Naive B cell (primary cell): ENCODE measurements at regions not wholly inside any gene's neighbourhood (a gene's known extent, or its start where the extent isn't known, plus 50 kb on each side); places are given as distances from the start of the nearest gene placed in this dataset.
A peak's percentile ranks its signal among the peaks of the same experiment; 100 is the strongest.

ENCODE experiments used
- ATAC-seq, 2 donors: fragments of 150-1000 bp; cut with Tn5 transposase; 2 replicates each; pipeline ENCODE4 v1.10.0; 2021; ENCODE audit warnings: low read depth in 2 of 2, mild to moderate bottlenecking in 2 of 2, moderate library complexity in 2 of 2
- DNase-seq: peaks from one replicate; pipeline ENCODE4 v3.0.0; 2022
- H3K27ac Mint-ChIP-seq, 6 donors: one replicate each; pipeline ENCODE4 v1.8.0; 2020 to 2022; ENCODE audit warnings: mild to moderate bottlenecking in 6 of 6, mixed read lengths in 6 of 6, moderate library complexity in 5 of 6, inconsistent platforms in 2 of 6
- H3K27me3 Mint-ChIP-seq, 3 donors: one replicate each; pipeline ENCODE4 v1.8.0; 2021 to 2022; ENCODE audit warnings: mixed read lengths in 3 of 3, mild to moderate bottlenecking in 1 of 3
- H3K36me3 Mint-ChIP-seq, 2 donors: one replicate each; pipeline ENCODE4 v1.8.0; 2020 to 2022; ENCODE audit warnings: mixed read lengths in 2 of 2, inconsistent platforms in 1 of 2, mild to moderate bottlenecking in 1 of 2
- H3K4me1 Mint-ChIP-seq, 3 donors: one replicate each; pipeline ENCODE4 v1.8.0; 2020 to 2022; ENCODE audit warnings: mixed read lengths in 3 of 3, inconsistent platforms in 1 of 3, mild to moderate bottlenecking in 1 of 3, moderate library complexity in 1 of 3
- H3K4me3 Mint-ChIP-seq, 8 donors: one replicate each; pipeline ENCODE4 v1.8.0; 2020 to 2022; ENCODE audit warnings: mild to moderate bottlenecking in 8 of 8, mixed read lengths in 8 of 8, moderate library complexity in 8 of 8, inconsistent platforms in 2 of 8
- H3K9me3 Mint-ChIP-seq, 7 donors: one replicate each; pipeline ENCODE4 v1.8.0; 2020 to 2022; ENCODE audit warnings: mixed read lengths in 7 of 7, mild to moderate bottlenecking in 5 of 7, inconsistent platforms in 2 of 7, moderate library complexity in 1 of 7

- H3K36me3 Mint-ChIP-seq: no peaks in the 10 kb centered on the region
- no peak overlapping the region for H3K4me3 Mint-ChIP-seq
- H3K27ac Mint-ChIP-seq: no peak overlapping the region
- ATAC-seq: no peak
- peaks cover 0 to 6% (median 0%) of the 10 kb centered on the region in 3 donors for H3K27me3 Mint-ChIP-seq
- no peak for DNase-seq
- no peaks in the 10 kb centered on the region for H3K4me1 Mint-ChIP-seq
- peaks cover 0 to 4% (median 0%) of the 10 kb centered on the region in 7 donors for H3K9me3 Mint-ChIP-seq
Measured at GRCh38 chr6:98579941-98580340, 254.4 kb upstream of the POU3F2 start.

DNA sequence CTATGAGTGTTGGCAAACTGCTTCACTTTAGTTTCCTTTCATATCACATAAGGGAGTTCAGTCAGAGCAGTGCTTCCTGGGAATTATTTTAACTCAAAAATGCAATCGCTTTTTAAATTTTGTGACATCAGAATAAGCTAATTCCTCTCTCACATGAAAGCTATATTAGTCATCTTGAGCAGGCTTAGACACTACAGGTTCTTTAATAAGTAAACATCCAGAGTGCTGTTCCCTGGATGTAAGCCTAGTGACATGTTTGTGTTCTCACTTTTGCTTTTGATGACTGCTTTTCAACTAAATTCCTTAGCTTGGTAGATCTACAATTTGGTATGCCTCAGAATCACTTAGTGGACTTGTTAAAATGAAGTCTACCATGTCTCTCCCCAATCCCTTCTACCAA, 252.7 kb upstream of the POU3F2 start:
- no peak overlapping the region for H3K27ac Mint-ChIP-seq
- DNase-seq (no peak), ATAC-seq (no peak)
- no peak overlapping the region for H3K4me3 Mint-ChIP-seq
- H3K4me1 Mint-ChIP-seq: no peaks in the 10 kb centered on the region
- H3K27me3 Mint-ChIP-seq: peaks cover 0 to 6% (median 6%) of the 10 kb centered on the region in 3 donors
- peaks cover 0 to 4% (median 0%) of the 10 kb centered on the region in 7 donors for H3K9me3 Mint-ChIP-seq
- H3K36me3 Mint-ChIP-seq: no peaks in the 10 kb centered on the region

GRCh38 chr6:98583506-98583905, 250.9 kb upstream of the POU3F2 start:
- Mint-ChIP-seq H3K27me3 (peaks cover 0 to 11% (median 6%) of the 10 kb centered on the region in 3 donors), H3K36me3 (no peaks in the 10 kb centered on the region), H3K27ac (no peak overlapping the region), H3K4me1 (no peaks in the 10 kb centered on the region), H3K9me3 (peaks cover 0 to 4% (median 0%) of the 10 kb centered on the region in 7 donors), H3K4me3 (no peak overlapping the region)
- DNase-seq: no peak
- no peak for ATAC-seq

DNA sequence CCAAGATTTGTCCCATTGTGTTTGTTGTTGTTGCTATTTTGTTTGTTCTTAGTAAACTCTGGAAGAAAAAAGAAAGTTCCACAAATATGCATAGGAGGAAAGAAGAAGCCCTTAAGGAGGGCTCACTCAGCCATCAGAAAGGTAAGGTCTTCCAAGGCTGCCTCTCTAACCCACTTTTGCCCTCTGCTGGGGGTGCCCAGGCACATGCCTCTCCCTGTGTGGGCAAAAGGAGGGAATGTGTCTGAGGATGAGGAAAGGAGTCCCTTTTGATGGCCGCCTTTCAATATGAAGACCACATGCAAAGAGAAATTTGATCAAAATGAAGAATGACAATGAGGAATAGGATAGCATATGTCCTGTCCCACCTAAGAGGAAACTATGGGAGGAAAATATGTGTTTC, 248.2 kb upstream of the POU3F2 start:
- H3K9me3 Mint-ChIP-seq: no peaks in the 10 kb centered on the region
- H3K36me3 Mint-ChIP-seq: no peaks in the 10 kb centered on the region
- no peak overlapping the region for H3K4me3 Mint-ChIP-seq
- peaks cover 5 to 7% (median 6%) of the 10 kb centered on the region in 3 donors for H3K27me3 Mint-ChIP-seq
- peak overlapping the region in 1 of 6 donors; percentile 70 for H3K27ac Mint-ChIP-seq
- DNase-seq (no peak), ATAC-seq (no peak)
- H3K4me1 Mint-ChIP-seq: no peaks in the 10 kb centered on the region

- DNase-seq (no peak), ATAC-seq (no peak)
- no peaks in the 10 kb centered on the region for H3K9me3 Mint-ChIP-seq
- H3K36me3 Mint-ChIP-seq: no peaks in the 10 kb centered on the region
- no peak overlapping the region for H3K4me3 Mint-ChIP-seq
- H3K27me3 Mint-ChIP-seq: peaks cover 5 to 7% (median 6%) of the 10 kb centered on the region in 3 donors
- H3K27ac Mint-ChIP-seq: no peak overlapping the region
- H3K4me1 Mint-ChIP-seq: no peaks in the 10 kb centered on the region
Measured at GRCh38 chr6:98587555-98587954, 246.8 kb upstream of the POU3F2 start.

DNA sequence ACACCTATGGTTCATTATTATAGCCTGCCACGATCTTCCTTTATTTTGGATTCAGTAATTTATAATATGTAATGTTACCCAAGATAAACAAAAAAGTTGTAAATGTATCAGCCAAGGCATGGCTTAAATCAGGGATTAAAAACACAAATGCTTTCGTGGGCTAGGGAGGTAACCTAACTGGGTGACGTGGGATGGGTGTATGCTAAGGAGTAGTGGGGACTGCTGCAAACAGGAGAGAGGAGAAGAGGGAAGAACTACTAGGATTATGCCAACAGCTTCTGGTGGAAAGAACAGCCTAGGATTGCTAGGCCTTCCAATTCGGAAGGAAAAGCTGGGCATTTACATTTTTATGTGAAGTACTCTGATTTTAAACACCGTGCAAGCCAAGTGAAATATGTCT, 244.8 kb upstream of the POU3F2 start:
- ATAC-seq (no peak), DNase-seq (no peak)

DNA sequence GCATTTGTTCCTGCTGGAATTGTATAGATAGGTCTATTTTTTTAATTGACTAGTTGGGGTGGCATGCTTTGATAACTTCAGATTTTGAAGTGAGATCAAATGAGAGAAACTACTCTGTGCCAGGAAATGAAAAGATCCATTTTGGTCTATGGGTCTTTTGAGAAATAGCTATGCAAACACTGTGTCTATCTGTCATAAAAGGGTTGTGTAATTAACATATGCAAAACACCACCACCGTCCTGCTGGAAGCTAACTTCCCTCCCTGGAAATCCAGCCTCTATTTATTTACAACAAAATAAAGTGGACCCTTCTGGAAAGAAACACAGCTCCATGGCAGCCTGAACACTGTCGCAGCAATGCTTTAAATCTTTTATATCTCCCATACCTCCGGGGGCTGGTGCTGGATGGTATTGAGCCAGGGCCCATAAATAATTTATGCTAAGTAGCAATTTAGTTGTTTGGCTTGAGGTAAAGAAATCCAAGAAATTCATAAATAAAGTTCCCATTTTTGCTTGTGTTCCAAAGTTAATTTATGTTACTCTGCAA, 244.2 kb upstream of the POU3F2 start:
- no peaks in the 10 kb centered on the region for H3K9me3 Mint-ChIP-seq
- no peak overlapping the region for H3K27ac Mint-ChIP-seq
- DNase-seq (no peak), ATAC-seq (no peak)
- H3K4me3 Mint-ChIP-seq: no peak overlapping the region
- H3K4me1 Mint-ChIP-seq: no peaks in the 10 kb centered on the region
- H3K36me3 Mint-ChIP-seq: no peaks in the 10 kb centered on the region
- peaks cover 5 to 7% (median 6%) of the 10 kb centered on the region in 3 donors for H3K27me3 Mint-ChIP-seq

More for the DNA sequence above, 244.8 kb upstream of the POU3F2 start:
- peaks cover 5 to 7% (median 6%) of the 10 kb centered on the region in 3 donors for H3K27me3 Mint-ChIP-seq
- peak overlapping the region in 1 of 8 donors; percentile 0 for H3K4me3 Mint-ChIP-seq
- no peak overlapping the region for H3K27ac Mint-ChIP-seq
- H3K4me1 Mint-ChIP-seq: no peaks in the 10 kb centered on the region
- no peaks in the 10 kb centered on the region for H3K36me3 Mint-ChIP-seq
- no peaks in the 10 kb centered on the region for H3K9me3 Mint-ChIP-seq

GRCh38 chr6:98590997-98591396, 243.4 kb upstream of the POU3F2 start:
- DNase-seq: no peak
- Mint-ChIP-seq H3K27ac (peak overlapping the region in 1 of 6 donors; percentile 14), H3K4me3 (no peak overlapping the region), H3K4me1 (no peaks in the 10 kb centered on the region), H3K36me3 (no peaks in the 10 kb centered on the region), H3K27me3 (peaks cover 2 to 7% (median 5%) of the 10 kb centered on the region in 3 donors), H3K9me3 (peaks cover 0 to 3% (median 0%) of the 10 kb centered on the region in 7 donors)
- ATAC-seq: no peak

GRCh38 chr6:98593676-98594075, 240.7 kb upstream of the POU3F2 start:
- Mint-ChIP-seq H3K4me3 (no peak overlapping the region), H3K36me3 (no peaks in the 10 kb centered on the region), H3K4me1 (no peaks in the 10 kb centered on the region), H3K27me3 (peaks cover 0 to 7% (median 0%) of the 10 kb centered on the region in 3 donors), H3K27ac (no peak overlapping the region), H3K9me3 (peaks cover 0 to 5% (median 0%) of the 10 kb centered on the region in 7 donors)
- DNase-seq: no peak
- no peak for ATAC-seq

- Mint-ChIP-seq H3K4me3 (no peak overlapping the region), H3K9me3 (peaks cover 0 to 4% (median 0%) of the 10 kb centered on the region in 7 donors), H3K36me3 (no peaks in the 10 kb centered on the region), H3K27ac (no peak overlapping the region), H3K27me3 (no peaks in the 10 kb centered on the region), H3K4me1 (no peaks in the 10 kb centered on the region)
- DNase-seq (no peak), ATAC-seq (no peak)
Measured at GRCh38 chr6:98601716-98602115, 232.7 kb upstream of the POU3F2 start.

DNA sequence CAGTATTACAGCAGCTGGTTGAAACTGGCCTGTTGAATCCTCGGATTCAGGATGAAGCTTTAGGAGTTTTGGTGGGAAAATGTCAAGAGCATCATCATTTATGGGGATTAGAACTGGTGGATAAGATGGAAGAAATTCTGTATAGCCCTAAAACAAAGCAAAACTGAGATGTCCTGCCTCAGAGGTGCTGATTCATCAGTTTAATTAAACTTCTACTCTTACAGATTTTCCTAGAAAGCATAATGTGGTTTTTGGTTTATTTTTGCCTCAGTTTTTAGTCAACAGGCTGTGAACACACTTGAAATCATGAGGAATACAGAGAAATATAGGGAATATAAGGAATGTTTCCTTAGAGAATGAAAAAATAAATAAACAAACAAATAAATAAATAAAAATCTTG, 228.7 kb upstream of the POU3F2 start:
- Mint-ChIP-seq H3K9me3 (peaks cover 0 to 4% (median 0%) of the 10 kb centered on the region in 7 donors), H3K36me3 (no peaks in the 10 kb centered on the region), H3K4me3 (no peak overlapping the region), H3K27me3 (no peaks in the 10 kb centered on the region), H3K4me1 (no peaks in the 10 kb centered on the region), H3K27ac (no peak overlapping the region)
- DNase-seq: no peak
- no peak for ATAC-seq

DNA sequence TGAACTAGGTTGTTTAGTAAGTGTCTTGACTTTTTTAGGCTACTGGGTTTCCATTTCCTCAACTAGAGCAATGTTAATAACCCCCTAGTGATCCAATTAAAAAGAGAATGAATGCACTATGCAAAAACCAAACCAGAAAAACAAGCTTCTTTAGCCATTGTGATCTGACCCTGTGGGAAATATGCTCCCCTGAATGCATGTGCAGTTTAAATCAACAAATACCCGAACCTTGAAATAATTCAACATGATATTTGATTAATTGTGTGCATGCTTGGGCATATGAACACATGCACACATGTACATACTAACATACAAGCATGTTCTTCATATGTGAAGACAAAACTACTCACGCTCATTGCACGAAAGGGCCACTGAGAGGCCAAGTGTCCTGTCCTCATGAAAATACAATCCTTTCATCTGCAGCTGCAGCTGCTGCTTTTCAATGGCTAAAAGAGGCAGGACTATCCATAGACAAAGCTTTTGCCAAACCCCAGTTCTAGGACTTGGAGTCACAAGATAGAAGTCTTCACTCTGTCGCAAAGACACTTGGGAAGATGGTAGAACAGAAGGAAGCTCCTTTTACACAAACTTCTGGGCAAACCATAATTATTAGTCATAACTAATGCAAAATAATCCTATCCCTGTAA, 207.1 kb upstream of the POU3F2 start:
- H3K27me3 Mint-ChIP-seq: peaks cover 0 to 7% (median 0%) of the 10 kb centered on the region in 3 donors
- DNase-seq: no peak
- ATAC-seq: no peak
- H3K4me1 Mint-ChIP-seq: no peaks in the 10 kb centered on the region
- peaks cover 0 to 4% (median 0%) of the 10 kb centered on the region in 7 donors for H3K9me3 Mint-ChIP-seq
- H3K4me3 Mint-ChIP-seq: no peak overlapping the region
- H3K27ac Mint-ChIP-seq: no peak overlapping the region
- no peaks in the 10 kb centered on the region for H3K36me3 Mint-ChIP-seq

DNA sequence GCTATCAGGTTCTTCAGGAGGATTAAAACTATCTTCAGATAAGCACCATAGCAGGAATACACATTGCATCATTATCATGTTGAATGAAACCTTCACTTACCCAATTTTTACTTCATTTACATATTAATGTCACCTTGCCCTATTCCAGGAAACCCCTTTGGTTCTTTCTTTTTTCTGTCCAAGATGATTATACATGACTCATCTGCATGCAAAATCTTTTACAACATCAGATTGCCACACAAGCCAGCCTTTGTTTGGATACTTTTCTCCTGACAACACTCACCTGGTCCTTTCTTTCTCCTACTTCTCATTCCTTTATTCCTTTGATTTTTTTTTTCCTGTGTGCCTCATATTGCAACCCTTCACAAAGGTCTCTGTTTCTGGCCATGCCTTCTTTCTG, 200.5 kb upstream of the POU3F2 start:
- ATAC-seq: no peak
- Mint-ChIP-seq H3K4me3 (no peak overlapping the region), H3K36me3 (no peaks in the 10 kb centered on the region), H3K27me3 (peaks cover 0 to 6% (median 4%) of the 10 kb centered on the region in 3 donors), H3K4me1 (no peaks in the 10 kb centered on the region), H3K9me3 (peaks cover 0 to 4% (median 0%) of the 10 kb centered on the region in 7 donors), H3K27ac (no peak overlapping the region)
- DNase-seq: no peak

DNA sequence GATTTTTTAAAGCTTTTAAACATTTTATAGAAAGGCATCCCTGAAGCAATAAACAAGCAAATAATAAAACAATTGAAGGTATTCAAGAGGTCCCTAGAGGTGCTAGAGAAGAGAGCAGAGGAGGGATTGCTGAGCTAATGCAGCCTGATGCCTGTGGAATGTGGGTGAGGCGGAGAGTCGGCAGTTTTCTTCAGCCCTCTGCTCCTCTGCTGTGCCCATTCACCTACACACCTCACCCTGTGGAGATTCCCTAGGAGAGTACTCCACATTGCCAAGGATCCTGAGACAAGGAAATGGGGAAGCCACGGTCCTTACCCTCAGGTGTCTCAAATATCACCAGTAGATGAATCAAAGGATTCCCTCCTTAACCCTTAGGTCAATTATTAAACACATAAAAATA, 199.8 kb upstream of the POU3F2 start:
- no peak for ATAC-seq
- no peak overlapping the region for H3K27ac Mint-ChIP-seq
- peaks cover 0 to 2% (median 0%) of the 10 kb centered on the region in 7 donors for H3K9me3 Mint-ChIP-seq

More for the DNA sequence above, 199.8 kb upstream of the POU3F2 start:
- Mint-ChIP-seq H3K4me1 (no peaks in the 10 kb centered on the region), H3K27me3 (peaks cover 0 to 4% (median 0%) of the 10 kb centered on the region in 3 donors), H3K4me3 (no peak overlapping the region), H3K36me3 (no peaks in the 10 kb centered on the region)
- DNase-seq: no peak
